CD4-positive, alpha-beta T cell treated with Interleukin-10 for 1 hour (primary cell): ENCODE measurements at regions not wholly inside any gene's neighbourhood (a gene's known extent, or its start where the extent isn't known, plus 50 kb on each side); places are given as distances from the start of the nearest gene placed in this dataset.

ENCODE experiments used
- DNase-seq: peaks from one replicate; pipeline ENCODE4 v3.0.0-alpha.2; 2020

GRCh38 chr16:86777381-86777946, 199.1 kb downstream of the FOXL1 start:
- no peak for DNase-seq

GRCh38 chr16:86778108-86778745, 199.9 kb downstream of the FOXL1 start:
- DNase-seq, result no peak

GRCh38 chr16:86778978-86779377, 200.6 kb downstream of the FOXL1 start:
- DNase-seq, result no peak

- no peak for DNase-seq
Measured at GRCh38 chr16:86781046-86781445, 202.7 kb downstream of the FOXL1 start.

GRCh38 chr16:86783636-86784626, 205.6 kb downstream of the FOXL1 start:
- no peak for DNase-seq

GRCh38 chr16:86786338-86786737, 208.0 kb downstream of the FOXL1 start:
- DNase-seq, result no peak

GRCh38 chr16:86786994-86787393, 208.6 kb downstream of the FOXL1 start:
- no peak for DNase-seq

GRCh38 chr16:86787538-86787937, 209.2 kb downstream of the FOXL1 start:
- DNase-seq, result no peak

- DNase-seq, result no peak
Measured at GRCh38 chr16:86789621-86790051, 211.3 kb downstream of the FOXL1 start.

GRCh38 chr16:86791287-86792035, 213.1 kb downstream of the FOXL1 start:
- DNase-seq, result no peak

- DNase-seq, result no peak
Measured at GRCh38 chr16:86794216-86794864, 216.0 kb downstream of the FOXL1 start.

- no peak for DNase-seq
Measured at GRCh38 chr16:86797700-86798099, 219.4 kb downstream of the FOXL1 start.

GRCh38 chr16:86798247-86799041, 220.1 kb downstream of the FOXL1 start:
- no peak for DNase-seq

- no peak for DNase-seq
Measured at GRCh38 chr16:86799367-86799766, 221.0 kb downstream of the FOXL1 start.

GRCh38 chr16:86800894-86801293, 222.5 kb downstream of the FOXL1 start:
- DNase-seq, result no peak

- DNase-seq, result no peak
Measured at GRCh38 chr16:86802013-86802412, 223.7 kb downstream of the FOXL1 start.

- DNase-seq, result no peak
Measured at GRCh38 chr16:86805188-86805587, 226.8 kb downstream of the FOXL1 start.

- no peak for DNase-seq
Measured at GRCh38 chr16:86806181-86806837, 228.0 kb downstream of the FOXL1 start.

GRCh38 chr16:86806838-86807351, 228.5 kb downstream of the FOXL1 start:
- DNase-seq, result no peak

GRCh38 chr16:86808863-86809444, 230.6 kb downstream of the FOXL1 start:
- DNase-seq, result no peak
